HG03565 (cell line): ENCODE measurements at regions not wholly inside any gene's neighbourhood (a gene's known extent, or its start where the extent isn't known, plus 50 kb on each side); places are given as distances from the start of the nearest gene placed in this dataset.
"Not testable (repeated sequence)": the region's sequence is repeated elsewhere in the genome, so short reads cannot be mapped to it uniquely, and the experiment has no call there.

ENCODE experiments used
- ATAC-seq: cut with Tn5 transposase; IDR thresholded peaks from one replicate; pipeline ENCODE4 v1.9.1; 2021; ENCODE audit warnings: mild to moderate bottlenecking, moderate library complexity; ENCODE audit not compliant: unreplicated experiment

DNA sequence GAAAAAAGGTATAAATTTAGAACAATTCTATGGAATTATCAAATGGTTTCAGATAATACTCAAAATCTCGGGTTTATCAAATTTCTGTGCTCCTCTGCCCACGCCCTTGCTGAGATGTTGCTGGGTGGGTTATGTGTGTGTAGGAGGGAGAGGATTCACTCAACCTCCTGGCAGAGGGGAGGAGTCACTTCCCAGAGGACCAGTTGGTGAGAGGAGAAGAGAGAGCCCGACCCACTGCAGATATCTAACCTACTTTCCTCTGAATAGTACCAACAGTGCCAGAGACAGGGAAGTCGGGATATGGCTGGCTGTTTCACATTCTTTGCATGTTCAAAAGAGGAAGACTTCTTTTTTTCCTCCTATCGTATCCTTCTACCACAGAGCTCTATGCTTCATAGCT is 187.1 kb upstream of the MAN1A1 start:
- ATAC-seq: no peak

DNA sequence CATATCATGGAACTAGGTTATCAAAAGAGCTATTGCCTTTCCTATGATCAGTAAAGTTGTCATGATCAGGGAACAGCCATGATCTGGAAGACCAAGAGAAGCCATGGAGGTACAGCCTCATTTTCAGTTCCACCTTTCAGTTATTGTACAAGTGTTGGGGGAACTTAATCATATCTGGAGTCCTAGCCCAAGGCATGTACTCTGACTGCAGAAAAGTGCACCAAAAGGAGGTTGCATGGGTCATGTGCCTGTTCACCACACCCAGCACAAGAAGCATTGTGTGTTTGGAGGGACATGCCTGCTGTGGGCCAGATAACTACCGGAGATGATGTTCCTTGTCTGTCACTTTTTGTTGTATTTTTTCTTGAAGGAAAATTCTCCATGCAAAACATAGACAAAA is 185.8 kb upstream of the MAN1A1 start:
- peak; percentile 47 for ATAC-seq

DNA sequence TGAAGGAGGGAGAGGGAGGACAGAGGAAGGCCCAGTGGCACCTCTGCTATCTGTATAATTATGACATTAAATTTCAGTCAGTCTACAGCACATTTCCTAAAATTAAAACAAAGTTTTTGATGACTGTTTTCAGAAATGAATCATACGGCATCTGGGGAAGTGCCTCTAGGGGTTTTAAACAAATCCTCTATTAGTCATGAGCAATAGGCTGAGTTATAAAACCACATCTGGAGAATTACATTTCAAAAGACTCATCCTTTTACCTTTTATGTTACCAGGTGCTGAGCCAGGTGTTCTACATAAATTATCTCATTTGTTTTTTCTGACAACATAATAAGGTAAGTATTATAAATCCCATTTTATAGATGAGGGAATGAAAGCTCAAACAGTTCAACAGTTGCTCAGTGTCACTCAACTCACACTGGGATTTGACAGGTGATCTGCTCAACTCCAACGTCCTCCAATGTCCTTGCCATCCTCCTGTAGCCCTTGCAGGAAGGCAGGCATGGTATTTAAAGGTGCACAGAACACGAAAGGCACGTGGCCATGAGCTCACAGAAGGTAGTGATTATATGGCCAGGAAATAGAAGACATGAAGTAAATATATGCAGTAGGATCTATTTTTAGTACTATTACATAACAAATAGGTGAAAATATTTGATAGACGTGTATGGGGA is 184.2 kb upstream of the MAN1A1 start:
- peak; percentile 76 for ATAC-seq

DNA sequence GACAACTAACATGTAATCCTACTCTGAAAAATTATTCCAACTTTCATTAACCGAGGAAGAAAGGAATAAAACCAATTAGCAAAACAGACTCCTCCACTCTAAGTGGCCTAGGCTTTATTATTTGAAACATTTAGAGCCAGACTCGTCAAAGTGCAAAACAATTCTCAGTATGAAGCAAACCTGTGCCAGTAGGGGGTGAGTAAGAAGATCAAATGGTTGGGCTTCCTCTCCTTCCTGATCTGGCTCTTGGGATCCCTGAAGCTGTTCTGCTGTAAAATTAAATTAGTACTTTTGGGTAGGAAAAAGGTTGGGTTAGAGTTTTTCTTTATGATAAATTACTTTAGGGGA is 177.6 kb upstream of the MAN1A1 start:
- no peak for ATAC-seq

DNA sequence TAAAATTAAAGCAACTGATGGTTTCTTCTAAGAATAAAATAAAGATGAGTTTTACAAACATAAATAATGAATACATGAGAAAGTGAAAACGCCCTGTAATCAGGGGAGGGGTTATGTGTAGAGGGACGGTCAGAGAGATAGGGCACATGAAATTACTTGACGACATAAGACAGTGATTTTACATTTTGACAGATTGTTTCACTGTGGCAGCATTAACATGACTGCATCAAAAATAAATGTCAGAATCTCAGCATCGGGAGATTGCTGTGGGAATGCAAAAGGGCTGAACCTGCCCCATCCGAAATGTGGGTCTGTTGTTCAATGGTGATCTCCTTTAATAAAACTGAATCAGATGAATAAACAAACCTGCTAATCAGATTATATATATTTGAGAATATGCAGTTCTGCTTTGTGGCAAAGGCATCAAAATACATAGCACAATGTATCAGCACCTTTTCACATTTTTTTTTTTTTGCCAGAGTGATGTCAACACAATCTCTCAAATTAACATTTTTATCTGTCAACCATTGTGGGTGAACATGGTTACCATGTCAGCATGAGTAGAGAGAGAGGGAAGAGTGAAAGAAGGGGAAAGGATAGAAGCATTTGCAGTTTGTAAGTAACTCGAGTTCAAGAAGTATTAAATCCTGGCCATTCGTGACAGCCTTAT is 177.1 kb upstream of the MAN1A1 start:
- ATAC-seq: no peak

DNA sequence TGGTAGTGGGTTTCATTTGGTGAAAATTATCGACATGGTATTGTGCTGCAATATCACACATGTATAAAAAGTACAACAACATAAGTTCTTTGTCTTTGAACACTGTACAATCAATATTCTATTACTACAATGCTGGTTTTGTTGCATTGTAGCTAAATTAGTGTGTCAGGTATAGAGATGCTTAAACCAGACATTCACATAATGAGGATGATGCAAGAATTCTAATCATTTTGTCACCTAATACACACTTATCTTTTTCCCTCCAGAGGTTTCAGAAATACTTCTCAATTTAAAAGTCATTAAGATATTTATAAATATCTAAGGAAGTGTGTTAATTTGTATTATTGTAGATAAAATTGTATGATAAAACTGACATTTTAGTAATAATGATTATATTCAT is 174.8 kb upstream of the MAN1A1 start:
- ATAC-seq: no peak

DNA sequence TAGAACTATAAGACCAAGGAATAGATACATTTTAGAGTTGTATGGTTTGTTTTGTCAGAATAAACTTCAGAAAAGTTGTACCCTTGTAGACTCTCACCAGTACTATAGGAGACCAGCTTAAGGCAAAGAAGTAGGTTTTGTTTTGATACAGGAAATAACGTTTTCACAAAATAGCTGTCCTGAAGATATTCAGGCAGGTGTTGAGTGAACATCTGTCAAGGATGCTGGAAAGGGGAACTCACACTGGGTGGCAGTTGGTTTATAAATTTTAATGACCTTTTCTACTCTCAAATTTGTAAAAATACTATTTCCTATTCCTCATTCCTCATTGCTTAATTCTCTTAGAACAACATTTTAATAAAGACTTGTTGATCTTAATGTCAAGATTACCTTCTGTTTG is 174.0 kb upstream of the MAN1A1 start:
- no peak for ATAC-seq

DNA sequence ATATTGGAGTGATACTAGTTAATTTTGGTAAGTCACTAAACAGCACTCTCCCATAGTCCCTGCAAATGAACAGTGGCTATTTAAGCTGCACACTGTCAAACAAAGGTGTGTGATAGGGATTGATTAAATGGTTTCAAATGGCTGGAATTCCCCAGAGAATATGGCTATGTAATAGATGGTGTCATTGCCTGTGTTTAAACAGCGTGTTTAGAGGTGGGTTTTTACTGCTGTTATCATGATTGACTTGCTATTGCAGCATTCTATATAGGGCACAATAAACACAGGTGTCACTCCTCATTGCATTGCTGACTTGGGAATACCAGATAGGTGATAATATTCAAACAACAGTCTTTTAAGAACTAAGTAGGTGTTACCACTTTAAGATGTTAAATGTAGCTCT is 171.7 kb upstream of the MAN1A1 start:
- no peak for ATAC-seq

DNA sequence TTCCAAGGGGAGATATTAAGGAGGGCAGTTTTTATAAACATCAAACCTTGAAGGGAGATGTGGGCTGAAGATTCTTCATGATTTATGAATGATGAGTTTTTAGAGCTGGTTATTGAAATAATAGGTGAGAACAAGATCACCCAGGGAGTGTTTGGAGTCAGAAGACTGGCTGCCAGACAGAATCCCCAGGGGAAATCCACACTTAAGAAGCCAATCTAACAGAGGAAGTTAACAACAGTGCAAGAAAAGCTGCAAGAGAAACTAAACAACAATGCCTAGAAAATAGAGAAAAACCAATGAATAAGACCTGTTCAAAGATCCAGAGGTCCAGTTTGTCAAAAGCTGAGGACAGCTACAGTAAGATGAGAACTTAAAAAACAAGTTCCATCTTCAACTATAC is 167.9 kb upstream of the MAN1A1 start:
- no peak for ATAC-seq

DNA sequence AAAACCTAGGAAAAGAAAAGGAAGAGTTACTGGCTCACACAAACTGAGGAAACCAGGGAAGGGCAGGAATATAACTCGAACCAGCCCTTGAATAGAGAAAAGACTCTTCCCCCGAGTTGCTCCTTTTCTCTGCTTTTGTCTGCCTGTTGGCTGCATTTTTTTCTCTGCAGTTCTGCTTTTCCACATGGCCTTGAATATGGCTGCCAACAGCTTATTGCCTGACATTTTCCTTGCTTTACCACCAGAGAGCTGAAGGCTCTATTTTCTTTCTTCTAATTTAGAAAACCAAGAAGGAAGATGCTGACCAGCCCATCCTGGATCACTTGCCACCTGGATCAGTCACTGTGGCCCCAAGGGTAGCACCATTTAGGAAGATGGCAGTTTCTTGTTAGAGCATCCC is 164.8 kb upstream of the MAN1A1 start:
- no peak for ATAC-seq

DNA sequence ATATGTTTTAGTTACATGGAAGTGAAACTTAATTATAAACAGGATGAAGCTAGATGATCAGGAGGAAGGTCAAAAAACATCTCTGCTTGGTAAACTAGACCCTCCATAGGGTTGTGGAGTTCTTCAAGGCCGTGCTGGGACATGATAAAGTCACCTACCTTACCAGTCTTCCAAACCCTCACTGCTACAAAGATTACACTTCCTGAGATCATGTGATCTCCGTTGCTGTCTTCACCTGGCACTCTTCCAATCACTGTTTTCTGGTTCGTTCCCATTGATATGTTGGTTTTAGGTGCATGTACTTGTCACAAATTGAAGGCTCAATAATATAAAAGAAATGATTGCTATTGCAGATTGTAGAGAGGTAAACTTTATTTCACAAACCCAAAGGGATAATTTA is 161.5 kb upstream of the MAN1A1 start:
- ATAC-seq: no peak

DNA sequence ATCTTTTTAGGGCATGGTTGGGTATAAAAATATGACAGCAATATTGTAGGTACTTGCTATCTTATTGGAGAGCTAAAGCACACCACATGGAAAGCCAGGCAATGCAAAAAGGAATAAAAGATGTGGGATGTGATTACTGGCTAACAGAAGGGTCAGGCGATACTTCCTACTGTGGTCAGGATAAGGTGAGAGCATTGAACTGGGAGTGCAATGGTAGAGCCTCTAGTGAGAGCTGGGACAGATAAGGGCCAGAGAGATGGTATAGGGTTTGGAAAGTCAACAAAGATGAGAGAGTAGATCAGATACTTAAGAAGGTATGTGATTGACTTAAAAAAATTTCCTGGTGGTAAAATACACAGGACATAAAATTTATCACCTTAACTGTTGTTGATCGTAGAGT is 160.7 kb upstream of the MAN1A1 start:
- ATAC-seq: no peak

DNA sequence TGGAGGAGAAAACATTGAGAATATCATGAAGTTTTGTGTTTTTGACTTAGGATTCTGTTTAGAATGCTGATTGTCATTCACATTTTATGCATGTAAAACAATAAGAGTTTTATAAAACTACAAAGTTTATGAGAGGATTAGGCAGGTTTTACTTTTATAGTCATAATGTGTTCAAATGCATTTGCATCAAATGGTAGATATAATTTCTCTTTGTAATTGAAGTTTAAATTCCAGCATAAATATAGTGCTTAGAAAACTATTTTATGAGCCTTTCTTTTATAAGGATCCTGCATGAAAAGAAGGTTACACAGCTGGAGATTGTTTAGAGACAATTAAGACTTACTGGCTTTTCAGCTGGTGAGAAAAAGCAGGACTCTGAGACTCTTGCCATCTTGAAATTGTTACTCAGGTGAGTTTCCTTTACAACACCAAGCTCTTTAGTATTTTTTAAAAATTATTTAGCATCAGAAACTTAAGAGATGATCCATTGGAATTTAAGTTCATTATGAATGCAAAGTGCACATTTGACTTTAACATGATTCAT is 157.1 kb upstream of the MAN1A1 start:
- no peak for ATAC-seq

DNA sequence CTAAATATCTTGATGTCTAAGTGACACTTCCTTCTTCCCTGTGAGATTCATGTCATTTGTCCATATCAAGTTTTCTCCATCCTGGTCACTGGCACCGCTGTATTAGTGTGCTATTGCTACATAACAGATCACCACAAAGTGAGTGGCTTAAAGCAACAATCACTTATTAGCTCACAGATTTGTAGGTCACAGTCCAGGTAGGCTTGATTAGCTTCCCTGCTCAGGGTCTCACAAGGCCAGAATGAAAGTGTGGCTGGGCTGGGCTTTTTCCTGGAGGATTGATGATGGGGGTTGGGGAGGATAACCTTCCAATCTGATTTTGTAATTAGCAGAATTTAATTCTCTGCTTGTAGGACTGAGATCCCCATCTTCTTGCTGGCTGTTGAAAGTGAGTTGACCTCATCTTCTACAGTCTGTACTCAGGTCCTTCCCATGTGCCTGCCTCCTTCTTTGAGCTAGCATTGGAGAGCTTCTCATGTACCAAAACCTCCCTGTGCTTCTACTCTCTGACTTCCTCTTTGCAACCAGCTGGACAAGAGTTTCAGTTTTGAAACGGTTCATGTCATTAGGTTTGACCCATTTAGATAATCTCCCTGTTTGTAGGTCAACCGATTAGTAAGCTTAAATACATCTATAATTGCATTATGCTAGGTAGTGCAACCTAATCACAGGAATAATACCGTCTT is 152.4 kb upstream of the MAN1A1 start:
- peak; percentile 88 for ATAC-seq

DNA sequence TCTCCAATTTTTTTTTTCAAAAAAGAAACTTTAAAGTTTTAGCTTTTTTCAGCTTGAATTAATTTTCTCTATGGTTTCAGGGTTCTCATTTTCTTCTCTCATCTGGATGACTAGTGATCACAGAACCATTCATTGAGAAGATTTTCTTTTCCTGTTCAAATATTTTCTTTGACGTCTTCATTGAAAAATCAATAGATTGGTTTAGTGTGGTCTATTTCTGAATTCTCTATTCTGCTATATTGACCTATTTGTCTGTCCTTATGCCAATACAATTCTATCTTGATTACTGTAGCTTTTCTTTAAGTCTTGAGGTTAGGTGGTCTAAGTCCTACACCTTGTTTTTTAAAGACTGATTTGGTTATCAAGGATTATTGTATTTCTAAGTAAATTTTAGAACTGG is 150.2 kb upstream of the MAN1A1 start:
- no peak for ATAC-seq

DNA sequence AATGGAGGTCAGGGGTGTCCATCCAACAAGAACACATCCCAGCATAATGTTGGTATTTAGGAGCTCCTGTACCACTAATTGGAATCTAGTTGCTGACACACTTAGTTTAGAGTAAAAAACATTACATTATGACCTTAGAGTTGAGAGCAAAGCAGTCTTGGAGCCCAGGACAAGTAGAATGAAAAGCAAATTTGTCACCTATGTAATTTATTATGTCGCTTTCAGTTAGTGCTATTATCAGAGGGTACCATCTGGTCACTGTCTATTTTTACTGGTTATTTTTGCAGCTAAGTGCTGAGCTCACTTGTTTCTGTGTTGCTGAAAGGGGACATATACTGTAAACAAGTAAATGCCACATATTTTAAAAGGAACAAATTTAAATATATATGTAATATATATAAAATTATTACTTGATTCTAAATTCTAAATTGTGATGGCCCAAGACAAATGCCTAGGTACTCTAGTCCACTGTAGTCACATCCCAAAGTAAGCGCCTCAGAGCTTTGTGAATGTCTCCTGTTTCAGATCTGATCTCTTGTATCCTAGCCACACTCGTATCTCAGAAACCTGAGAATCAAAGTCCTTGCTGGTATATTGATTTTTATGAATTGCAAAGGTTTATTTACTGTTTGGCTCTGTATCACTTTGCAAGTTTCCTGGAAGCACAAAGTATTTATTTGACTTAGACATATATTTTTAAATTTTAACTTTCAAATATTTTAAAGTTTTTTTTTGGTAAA is 148.6 kb upstream of the MAN1A1 start:
- ATAC-seq: no peak

DNA sequence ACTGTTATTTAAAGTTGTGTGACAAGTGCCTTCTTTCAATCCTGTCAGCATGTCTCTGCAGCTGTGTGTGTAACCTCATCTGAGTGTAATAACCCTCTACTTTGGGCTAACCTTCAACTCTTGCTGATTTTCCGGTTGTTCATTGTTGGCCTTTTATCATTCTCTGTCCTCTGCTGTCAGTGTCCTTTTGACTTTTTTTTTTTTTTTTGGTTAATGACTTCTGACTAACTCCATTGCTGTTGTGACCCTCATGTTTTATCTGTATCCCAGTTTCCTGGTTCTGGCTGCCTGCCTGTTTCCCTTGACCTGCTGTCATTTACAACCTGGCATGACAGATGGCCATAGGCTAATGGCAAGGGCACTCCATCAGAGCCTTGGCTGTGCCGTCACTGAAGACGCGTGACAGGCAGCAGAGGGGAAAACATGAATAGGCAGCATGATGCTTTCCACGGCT is 145.7 kb upstream of the MAN1A1 start:
- no peak for ATAC-seq

DNA sequence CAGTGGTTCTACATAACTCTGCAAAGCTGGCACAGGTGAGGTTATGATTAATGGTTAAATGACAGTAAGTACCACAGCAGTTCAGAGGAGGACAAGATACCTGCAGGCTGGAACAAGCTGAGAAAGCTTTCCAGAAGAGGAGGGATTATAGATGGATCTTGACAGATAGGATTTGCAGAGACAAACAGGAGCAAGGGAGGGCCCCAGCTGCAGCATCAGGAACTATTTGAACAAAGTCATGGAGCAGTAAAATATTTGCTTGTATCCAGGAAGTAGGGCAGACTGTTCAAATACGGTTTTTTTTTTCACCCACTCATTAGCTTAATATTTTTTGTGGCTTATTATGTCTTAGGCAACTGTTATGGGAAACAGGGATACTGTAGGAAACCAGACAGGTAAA is 144.4 kb upstream of the MAN1A1 start:
- no peak for ATAC-seq

DNA sequence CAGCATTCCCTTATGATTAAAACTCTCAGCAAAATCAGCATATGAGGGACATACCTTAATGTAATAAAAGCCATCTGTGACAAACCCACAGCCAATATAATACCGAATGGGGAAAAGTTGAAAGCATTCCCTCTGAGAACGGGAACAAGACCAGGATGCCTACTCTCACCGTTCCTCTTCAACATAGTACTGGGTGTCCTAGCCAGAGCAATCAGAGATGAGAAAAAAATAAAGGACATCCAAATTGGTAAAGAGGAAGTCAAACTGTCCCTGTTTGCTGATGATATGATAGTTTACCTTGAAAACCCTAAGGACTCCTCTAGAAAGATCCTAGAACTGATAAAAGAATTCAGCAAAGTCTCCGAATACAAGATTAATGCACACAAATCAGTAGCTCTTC is 141.6 kb upstream of the MAN1A1 start:
- ATAC-seq: not testable (repeated sequence)

DNA sequence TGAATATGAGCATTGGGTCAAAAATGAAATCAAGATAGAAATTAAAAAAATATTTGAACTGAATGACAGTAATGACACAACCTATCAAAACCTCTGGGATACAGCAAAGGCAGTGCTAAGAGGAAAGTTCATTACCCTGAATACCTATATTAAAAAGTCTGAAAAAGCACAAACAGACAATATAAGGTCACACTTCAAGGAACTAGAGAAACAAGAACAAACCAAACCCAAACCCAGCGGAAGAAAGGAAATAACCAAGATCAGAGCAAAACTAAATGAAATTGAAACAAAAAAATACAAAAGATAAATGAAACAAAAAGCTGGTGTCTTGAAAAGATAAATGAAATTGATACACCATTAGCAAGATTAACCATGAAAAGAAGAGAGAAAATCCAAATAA is 140.5 kb upstream of the MAN1A1 start:
- ATAC-seq: not testable (repeated sequence)

DNA sequence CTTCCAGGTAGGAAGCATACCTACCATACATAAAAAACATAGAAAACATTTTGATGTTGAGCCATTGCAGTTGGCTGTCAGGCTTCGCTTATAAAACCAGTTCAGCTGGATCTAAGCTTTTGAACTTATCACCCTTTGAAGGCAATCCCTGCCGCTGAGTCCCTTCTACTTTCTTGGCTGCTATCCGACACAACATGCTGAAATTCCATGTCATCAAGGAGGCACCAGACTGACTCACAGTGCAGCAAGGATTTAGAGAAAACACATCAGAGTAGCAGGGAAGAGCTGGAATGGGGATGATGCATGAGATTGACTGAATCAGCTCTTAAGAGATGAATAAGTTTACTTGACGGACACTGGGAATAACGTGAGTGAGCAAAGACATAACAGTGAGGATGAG is 135.0 kb upstream of the MAN1A1 start:
- ATAC-seq: no peak
